ENCODE measurements at regions not wholly inside any gene's neighbourhood (a gene's known extent, or its start where the extent isn't known, plus 50 kb on each side); places are given as distances from the start of the nearest gene placed in this dataset.

DNA sequence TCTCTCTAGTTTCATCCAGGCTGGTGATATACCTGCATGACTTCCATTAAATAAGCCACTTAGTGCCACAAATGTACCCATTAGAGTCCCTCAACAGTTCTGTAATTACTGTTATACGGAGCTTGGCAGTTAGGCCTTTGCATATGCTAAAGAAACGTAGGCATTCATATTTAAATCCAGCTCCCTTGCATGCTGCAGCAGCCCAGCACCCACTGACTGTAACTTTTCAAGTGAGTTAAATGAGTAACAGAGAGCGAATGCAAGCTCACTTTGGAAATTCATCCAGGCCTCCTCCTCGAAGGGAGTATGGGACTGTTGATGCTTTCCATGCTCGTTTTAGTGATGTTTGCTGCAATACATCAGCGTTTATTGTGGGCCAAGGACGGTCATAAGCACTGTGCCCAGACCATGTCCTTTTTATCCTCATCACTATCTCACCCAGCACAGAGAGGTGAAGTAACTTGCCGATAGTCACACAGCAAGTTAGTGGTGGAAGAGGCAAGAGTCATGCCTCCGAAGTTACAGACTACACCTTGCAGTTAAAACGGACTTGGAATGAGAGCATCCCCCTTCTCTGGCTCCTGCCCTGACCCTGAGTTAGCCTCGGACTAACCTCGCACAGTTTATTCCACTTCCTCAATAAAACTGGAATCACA, 179.4 kb upstream of the PDE10A start:
- DNase-seq (ENCODE audit: low read depth, low spot score) (no peak), FAIRE-seq (no peak)
- Histone ChIP-seq H3K36me3 (ENCODE audit: control insufficient read depth in 2 of 2, extremely low read depth in 1 of 2, insufficient read depth in 2 of 2, low read length in 2 of 2) (no peaks in the 10 kb centered on the region), H3K79me2 (ENCODE audit: control insufficient read depth, insufficient read depth, low read length) (no peaks in the 10 kb centered on the region), H3K4me2 (ENCODE audit: insufficient read depth, low read length) (no peak overlapping the region), H3K9me3 (replicated peaks; ENCODE audit: control insufficient read depth, insufficient read depth, low read length) (no peaks in the 10 kb centered on the region), H3K4me1 (ENCODE audit: control insufficient read depth, extremely low read depth, insufficient read depth, low read length) (no peaks in the 10 kb centered on the region), H3K9me1 (replicated peaks; ENCODE audit: control insufficient read depth, extremely low read depth, insufficient read depth, low read length) (no peaks in the 10 kb centered on the region), H3K27me3 (ENCODE audit: control insufficient read depth in 2 of 2, insufficient read depth in 2 of 2, low read length in 2 of 2) (peaks cover 0 to 2% of the 10 kb centered on the region in 2 experiments), H4K20me1 (replicated peaks; ENCODE audit: control insufficient read depth, extremely low read depth, insufficient read depth, low read length) (no peaks in the 10 kb centered on the region), H2AFZ (ENCODE audit: low read depth, low read length) (no peak overlapping the region), H3K9ac (replicated peaks; ENCODE audit: extremely low read depth, insufficient read depth, low read length) (no peak overlapping the region), H3K4me3 (replicated peaks in 1 of 3; ENCODE audit: insufficient read depth in 1 of 3, low read depth in 1 of 3, low read length in 3 of 3) (no peak overlapping the region), H3K27ac (ENCODE audit: insufficient read depth, low read depth, low read length) (no peak overlapping the region)
- intact Hi-C loops (cut with micrococcal nuclease) (no loop called here), dilution Hi-C loops (cut with MboI; ENCODE audit: extremely low pct_ligation_motif_present, low sequenced_read_pairs) (no loop called here)
- POLR2A ChIA-PET, result no interaction called here
- TF ChIP-seq EZH2 (IDR thresholded peaks at IDR 0.05; ENCODE audit: borderline replicate concordance, low read depth, low read length, severe bottlenecking) (no peak), CTCF (IDR thresholded peaks at IDR 0.05; ENCODE audit: extremely low read depth in 1 of 2, insufficient read depth in 1 of 2, low read depth in 1 of 2, low read length in 2 of 2) (no peak), POLR2A (IDR thresholded peaks at IDR 0.05; ENCODE audit: low read depth, low read length) (no peak), JUN (IDR thresholded peaks at IDR 0.05; ENCODE audit: borderline replicate concordance, insufficient read depth, insufficient read length, low read depth) (no peak), POLR2AphosphoS5 (IDR thresholded peaks at IDR 0.05; ENCODE audit: insufficient read depth, low read depth, low read length) (no peak), GATA2 (IDR thresholded peaks at IDR 0.05; ENCODE audit: insufficient read depth, insufficient read length, low read depth, low read length) (no peak), MYC (IDR thresholded peaks at IDR 0.05; ENCODE audit: low read depth, low read length) (no peak), FOS (IDR thresholded peaks at IDR 0.05; ENCODE audit: borderline replicate concordance, insufficient read depth, low read length) (no peak), MAX (IDR thresholded peaks at IDR 0.05; ENCODE audit: insufficient read depth, insufficient read length) (no peak)
- BruUV-seq (replicated peaks), result no TSS peak
- CTCF ChIA-PET, result interaction anchor here (1.1 to 2.2 kb wide), 3 partner anchors 8 to 402 kb away, joined by 6 to 14 read pairs (median 7); no protein-coding TSS in a partner anchor

All from endothelial cell of umbilical vein (primary cell).